ENCODE measurements at regions not wholly inside any gene's neighbourhood (a gene's known extent, or its start where the extent isn't known, plus 50 kb on each side); places are given as distances from the start of the nearest gene placed in this dataset.

GRCh38 chr4:31687717-31688342 lies 967.7 kb downstream of the PCDH7 start:
- TF ChIP-seq EGR1 (IDR thresholded peaks at IDR 0.05) (no peak), NFIC (IDR thresholded peaks at IDR 0.05) (no peak)
